ENCODE measurements at regions not wholly inside any gene's neighbourhood (a gene's known extent, or its start where the extent isn't known, plus 50 kb on each side); places are given as distances from the start of the nearest gene placed in this dataset.

- no peaks in the 10 kb centered on the region for H3K4me1 ChIP-seq (ENCODE audit: control insufficient read depth in 2 of 2, insufficient read depth in 2 of 2, low read length in 2 of 2)
- Mint-ChIP-seq H3K4me1 (no peaks in the 10 kb centered on the region), H3K4me3 (no peak overlapping the region), H3K27ac (no peak overlapping the region), H3K27me3 (no peaks in the 10 kb centered on the region), H3K9me3 (ENCODE audit: insufficient read depth) (no peaks in the 10 kb centered on the region)
- H3K27me3 ChIP-seq (replicated peaks in 1 of 4; ENCODE audit: control extremely low read depth in 1 of 4, control insufficient read depth in 3 of 4, insufficient read depth in 4 of 4, low read length in 3 of 4), result no peaks in the 10 kb centered on the region
- ChIA-PET CTCF (no interaction called here), POLR2A (no interaction called here)
- no peak overlapping the region for H3K9ac ChIP-seq (ENCODE audit: low read length)
- H3K9me3 ChIP-seq (ENCODE audit: control extremely low read depth in 1 of 3, control insufficient read depth in 2 of 3, insufficient read depth in 1 of 3, low read length in 2 of 3), result no peaks in the 10 kb centered on the region
- ATAC-seq (ENCODE audit: low read depth) (no peak), DNase-seq (no peak)
- no peak overlapping the region for H3K4me2 ChIP-seq (replicated peaks; ENCODE audit: low read depth, low read length, poor library complexity, severe bottlenecking)
- H3K27ac ChIP-seq (ENCODE audit: low read length in 2 of 2), result no peak overlapping the region
- no peaks in the 10 kb centered on the region for H3K36me3 ChIP-seq (replicated peaks in 1 of 2; ENCODE audit: control extremely low read depth in 1 of 2, control insufficient read depth in 1 of 2, extremely low read depth in 1 of 2, insufficient read depth in 2 of 2, low read length in 1 of 2)
- TF ChIP-seq CTCF (IDR thresholded peaks at IDR 0.05), result no peak
- TF ChIP-seq EZH2 (IDR thresholded peaks at IDR 0.05; ENCODE audit: borderline replicate concordance, insufficient read depth, low read depth, low read length, poor library complexity, severe bottlenecking), result no peak
- no peaks in the 10 kb centered on the region for H3K79me2 ChIP-seq (ENCODE audit: control insufficient read depth, insufficient read depth, low read length)
- no peak overlapping the region for H2AFZ ChIP-seq (ENCODE audit: insufficient read depth, low read depth, low read length, poor library complexity, severe bottlenecking)
- 80% methylated on average over 1 of the region's 1 CpG for whole genome bisulfite sequencing (ENCODE audit: insufficient coverage)
- H4K20me1 ChIP-seq (ENCODE audit: control insufficient read depth, insufficient read depth, low read length, poor library complexity, severe bottlenecking), result no peaks in the 10 kb centered on the region
- no peak overlapping the region for H3K4me3 ChIP-seq (ENCODE audit: control extremely low read depth in 1 of 5, extremely low read depth in 1 of 5, insufficient read depth in 1 of 5, low read depth in 2 of 5, low read length in 4 of 5)
- intact Hi-C loops (cut with micrococcal nuclease), result no loop called here
These were observed 196.4 kb downstream of the NSUN3 start for GRCh38 chr3:94259291-94259690.

GRCh38 chr3:94269763-94270162 is 206.9 kb downstream of the NSUN3 start:
- Mint-ChIP-seq H3K27me3 (no peaks in the 10 kb centered on the region), H3K4me1 (no peaks in the 10 kb centered on the region), H3K9me3 (ENCODE audit: insufficient read depth) (peaks cover 3% of the 10 kb centered on the region), H3K4me3 (no peak overlapping the region), H3K27ac (no peak overlapping the region)
- DNase-seq (no peak), ATAC-seq (ENCODE audit: low read depth) (no peak)
- Histone ChIP-seq H4K20me1 (ENCODE audit: control insufficient read depth, insufficient read depth, low read length, poor library complexity, severe bottlenecking) (no peaks in the 10 kb centered on the region), H3K4me1 (ENCODE audit: control insufficient read depth in 2 of 2, insufficient read depth in 2 of 2, low read length in 2 of 2) (no peaks in the 10 kb centered on the region), H3K27me3 (replicated peaks in 1 of 4; ENCODE audit: control extremely low read depth in 1 of 4, control insufficient read depth in 3 of 4, insufficient read depth in 4 of 4, low read length in 3 of 4) (no peaks in the 10 kb centered on the region), H3K4me3 (ENCODE audit: control extremely low read depth in 1 of 5, extremely low read depth in 1 of 5, insufficient read depth in 1 of 5, low read depth in 2 of 5, low read length in 4 of 5) (no peak overlapping the region), H3K27ac (ENCODE audit: low read length in 2 of 2) (no peak overlapping the region), H3K9me3 (ENCODE audit: control extremely low read depth in 1 of 3, control insufficient read depth in 2 of 3, insufficient read depth in 1 of 3, low read length in 2 of 3) (no peaks in the 10 kb centered on the region), H3K4me2 (replicated peaks; ENCODE audit: low read depth, low read length, poor library complexity, severe bottlenecking) (no peak overlapping the region), H3K79me2 (ENCODE audit: control insufficient read depth, insufficient read depth, low read length) (no peaks in the 10 kb centered on the region), H3K9ac (ENCODE audit: low read length) (no peak overlapping the region), H2AFZ (ENCODE audit: insufficient read depth, low read depth, low read length, poor library complexity, severe bottlenecking) (no peak overlapping the region), H3K36me3 (replicated peaks in 1 of 2; ENCODE audit: control extremely low read depth in 1 of 2, control insufficient read depth in 1 of 2, extremely low read depth in 1 of 2, insufficient read depth in 2 of 2, low read length in 1 of 2) (no peaks in the 10 kb centered on the region)
- TF ChIP-seq CTCF (IDR thresholded peaks at IDR 0.05), result no peak
- no peak for TF ChIP-seq EZH2 (IDR thresholded peaks at IDR 0.05; ENCODE audit: borderline replicate concordance, insufficient read depth, low read depth, low read length, poor library complexity, severe bottlenecking)
- WGBS (ENCODE audit: insufficient coverage), result no CpG with 5 or more reads among the region's 2 CpGs
- intact Hi-C loops (cut with micrococcal nuclease), result no loop called here
- ChIA-PET CTCF (no interaction called here), POLR2A (no interaction called here)

Measured in B cell (primary cell).